ENCODE measurements at regions not wholly inside any gene's neighbourhood (a gene's known extent, or its start where the extent isn't known, plus 50 kb on each side); places are given as distances from the start of the nearest gene placed in this dataset.

GRCh38 chr4:137181293-137181899 is 350.9 kb downstream of the PCDH18 start:
- TF ChIP-seq POLR2A (IDR thresholded peaks at IDR 0.05) = no peak
- no peak for TF ChIP-seq CTCF (IDR thresholded peaks at IDR 0.05)
